ENCODE measurements at regions not wholly inside any gene's neighbourhood (a gene's known extent, or its start where the extent isn't known, plus 50 kb on each side); places are given as distances from the start of the nearest gene placed in this dataset.

GRCh38 chr10:44297963-44298362 is 86.9 kb downstream of the CXCL12 start:
- POLR2A ChIA-PET: no interaction called here

More at GRCh38 chr10:44297963-44298362, 86.9 kb downstream of the CXCL12 start:
- Histone ChIP-seq H3K79me2 (ENCODE audit: insufficient read depth, low read length) (no peaks in the 10 kb centered on the region), H3K9me3 (ENCODE audit: control insufficient read depth in 1 of 2, insufficient read depth in 1 of 2, low read depth in 1 of 2, low read length in 2 of 2) (no peaks in the 10 kb centered on the region), H3K4me2 (ENCODE audit: low read length) (no peak overlapping the region), H3K27me3 (ENCODE audit: insufficient read depth, low read length) (peaks cover 16% of the 10 kb centered on the region), H3K27ac (ENCODE audit: low read depth, low read length) (no peak overlapping the region), H3K9ac (ENCODE audit: low read length) (no peak overlapping the region), H4K20me1 (ENCODE audit: insufficient read depth) (no peaks in the 10 kb centered on the region), H3K4me1 (ENCODE audit: control insufficient read depth in 1 of 2, insufficient read depth in 2 of 2, low read length in 2 of 2) (peaks cover 3 to 11% of the 10 kb centered on the region in 2 experiments; a peak in 1 of 4 replicates), H3K9me2 (ENCODE audit: insufficient read depth) (no peaks in the 10 kb centered on the region), H3K4me3 (replicated peaks in 1 of 2; ENCODE audit: low read depth in 1 of 2, low read length in 2 of 2) (no peak overlapping the region), H3K36me3 (ENCODE audit: control insufficient read depth in 1 of 2, insufficient read depth in 2 of 2, low read length in 2 of 2) (no peaks in the 10 kb centered on the region), H2AFZ (ENCODE audit: low read depth, low read length, poor library complexity, severe bottlenecking) (no peak overlapping the region)
- TF ChIP-seq CEBPB (IDR thresholded peaks at IDR 0.05; ENCODE audit: low read depth) (no peak), TCF7L2 (IDR thresholded peaks at IDR 0.05; ENCODE audit: borderline replicate concordance, extremely low read depth, insufficient read depth, insufficient read length) (no peak), POLR2AphosphoS5 (IDR thresholded peaks at IDR 0.05; ENCODE audit: low read depth, low read length) (no peak), EGR1 (IDR thresholded peaks at IDR 0.05; ENCODE audit: low read depth) (no peak), FOSL1 (IDR thresholded peaks at IDR 0.05; ENCODE audit: low read depth) (no peak), ZFX (IDR thresholded peaks at IDR 0.05) (no peak), ATF3 (IDR thresholded peaks at IDR 0.05) (no peak), POLR2A (IDR thresholded peaks at IDR 0.05; ENCODE audit: borderline replicate concordance, extremely low read depth, insufficient read depth, insufficient read length) (no peak), ZNF274 (IDR thresholded peaks at IDR 0.05; ENCODE audit: low read depth, low read length) (no peak), REST (IDR thresholded peaks at IDR 0.05; ENCODE audit: low read depth) (no peak)
- ATAC-seq (no peak), DNase-seq (ENCODE audit: low read depth, low spot score) (no peak)
- ChIA-PET RAD21 (ENCODE audit: low non-redundant PET in 1 of 2, low total read pairs in 2 of 2, uncharacterized antibody in 2 of 2, unreplicated experiment in 2 of 2) (no interaction called here), CTCF (no interaction called here)
- BruUV-seq (replicated peaks): no TSS peak
- intact Hi-C loops (cut with micrococcal nuclease): no loop called here

All from HCT116 (cell line).